ENCODE measurements at regions not wholly inside any gene's neighbourhood (a gene's known extent, or its start where the extent isn't known, plus 50 kb on each side); places are given as distances from the start of the nearest gene placed in this dataset.

- TF ChIP-seq CTCF (IDR thresholded peaks at IDR 0.05) (no peak), POLR2A (IDR thresholded peaks at IDR 0.05) (no peak)
Observed at GRCh38 chr3:34650131-34650530, 851.7 kb downstream of the PDCD6IP start.

Measured in esophagus squamous epithelium (tissue), 4 donors.